ENCODE measurements at regions not wholly inside any gene's neighbourhood (a gene's known extent, or its start where the extent isn't known, plus 50 kb on each side); places are given as distances from the start of the nearest gene placed in this dataset.

- TF ChIP-seq CTCF (conservative IDR thresholded peaks at IDR 0.05 in 1 of 2, IDR thresholded peaks at IDR 0.05 in 1 of 2; ENCODE audit: low read depth in 1 of 2, low read length in 2 of 2), result no peak
- no peak overlapping the region for H3K9ac ChIP-seq (ENCODE audit: insufficient read depth, low read length)
- H3K4me2 ChIP-seq (ENCODE audit: extremely low read depth, insufficient read depth, low read length), result no peak overlapping the region
- H4K20me1 ChIP-seq (ENCODE audit: control insufficient read depth, extremely low read depth, insufficient read depth, low read length), result no peaks in the 10 kb centered on the region
- no peak overlapping the region for H2AFZ ChIP-seq (ENCODE audit: low read length)
- no peaks in the 10 kb centered on the region for H3K36me3 ChIP-seq (ENCODE audit: control insufficient read depth, insufficient read depth, low read length)
- peaks cover 10% of the 10 kb centered on the region for H3K4me1 ChIP-seq (ENCODE audit: control insufficient read depth, extremely low read depth, insufficient read depth, low read length)
- no peaks in the 10 kb centered on the region for H3K79me2 ChIP-seq (ENCODE audit: control insufficient read depth, insufficient read depth, low read length)
- no peaks in the 10 kb centered on the region for H3K9me3 ChIP-seq (ENCODE audit: control insufficient read depth, insufficient read depth, low read depth, low read length)
- H3K27me3 ChIP-seq (ENCODE audit: control insufficient read depth, insufficient read depth, low read length), result no peaks in the 10 kb centered on the region
- no peak for DNase-seq (ENCODE audit: low read depth in 2 of 2)
- no peak overlapping the region for H3K27ac ChIP-seq (ENCODE audit: insufficient read depth, low read length)
- H3K4me3 ChIP-seq (replicated peaks in 1 of 4; ENCODE audit: control extremely low read depth in 1 of 4, insufficient read depth in 1 of 4, low read depth in 3 of 4, low read length in 4 of 4), result no peak overlapping the region
Measured at GRCh38 chr1:56333461-56333860, 245.9 kb downstream of the PLPP3 start.

- Histone ChIP-seq H3K9me3 (ENCODE audit: control insufficient read depth, insufficient read depth, low read depth, low read length) (no peaks in the 10 kb centered on the region), H2AFZ (ENCODE audit: low read length) (no peak overlapping the region), H3K4me2 (ENCODE audit: extremely low read depth, insufficient read depth, low read length) (no peak overlapping the region), H3K79me2 (ENCODE audit: control insufficient read depth, insufficient read depth, low read length) (no peaks in the 10 kb centered on the region), H3K9ac (ENCODE audit: insufficient read depth, low read length) (no peak overlapping the region), H3K36me3 (ENCODE audit: control insufficient read depth, insufficient read depth, low read length) (no peaks in the 10 kb centered on the region), H3K27ac (ENCODE audit: insufficient read depth, low read length) (no peak overlapping the region), H3K4me1 (ENCODE audit: control insufficient read depth, extremely low read depth, insufficient read depth, low read length) (peaks cover 9% of the 10 kb centered on the region), H3K27me3 (ENCODE audit: control insufficient read depth, insufficient read depth, low read length) (no peaks in the 10 kb centered on the region), H4K20me1 (ENCODE audit: control insufficient read depth, extremely low read depth, insufficient read depth, low read length) (no peaks in the 10 kb centered on the region), H3K4me3 (replicated peaks in 1 of 4; ENCODE audit: control extremely low read depth in 1 of 4, insufficient read depth in 1 of 4, low read depth in 3 of 4, low read length in 4 of 4) (no peak overlapping the region)
- DNase-seq (ENCODE audit: low read depth in 2 of 2), result peak; percentile 32 to 83
- TF ChIP-seq CTCF (conservative IDR thresholded peaks at IDR 0.05 in 1 of 2, IDR thresholded peaks at IDR 0.05 in 1 of 2; ENCODE audit: low read depth in 1 of 2, low read length in 2 of 2) (no peak), EZH2 (IDR thresholded peaks at IDR 0.05; ENCODE audit: low read length, missing control alignments) (no peak)
Measured at GRCh38 chr1:56331892-56332567, 247.3 kb downstream of the PLPP3 start.

GRCh38 chr1:56331207-56331891 lies 248.0 kb downstream of the PLPP3 start:
- Histone ChIP-seq H3K79me2 (ENCODE audit: control insufficient read depth, insufficient read depth, low read length) (no peaks in the 10 kb centered on the region), H3K4me2 (ENCODE audit: extremely low read depth, insufficient read depth, low read length) (no peak overlapping the region), H3K4me3 (replicated peaks in 1 of 4; ENCODE audit: control extremely low read depth in 1 of 4, insufficient read depth in 1 of 4, low read depth in 3 of 4, low read length in 4 of 4) (no peak overlapping the region), H4K20me1 (ENCODE audit: control insufficient read depth, extremely low read depth, insufficient read depth, low read length) (no peaks in the 10 kb centered on the region), H3K9me3 (ENCODE audit: control insufficient read depth, insufficient read depth, low read depth, low read length) (no peaks in the 10 kb centered on the region), H3K27ac (ENCODE audit: insufficient read depth, low read length) (no peak overlapping the region), H2AFZ (ENCODE audit: low read length) (no peak overlapping the region), H3K27me3 (ENCODE audit: control insufficient read depth, insufficient read depth, low read length) (no peaks in the 10 kb centered on the region), H3K36me3 (ENCODE audit: control insufficient read depth, insufficient read depth, low read length) (no peaks in the 10 kb centered on the region), H3K9ac (ENCODE audit: insufficient read depth, low read length) (no peak overlapping the region), H3K4me1 (ENCODE audit: control insufficient read depth, extremely low read depth, insufficient read depth, low read length) (peaks cover 9% of the 10 kb centered on the region)
- TF ChIP-seq CTCF (conservative IDR thresholded peaks at IDR 0.05 in 1 of 2, IDR thresholded peaks at IDR 0.05 in 1 of 2; ENCODE audit: low read depth in 1 of 2, low read length in 2 of 2) (no peak), EZH2 (IDR thresholded peaks at IDR 0.05; ENCODE audit: low read length, missing control alignments) (no peak)
- DNase-seq (ENCODE audit: low read depth in 2 of 2), result no peak
